AG10803 (cell line): ENCODE measurements at regions not wholly inside any gene's neighbourhood (a gene's known extent, or its start where the extent isn't known, plus 50 kb on each side); places are given as distances from the start of the nearest gene placed in this dataset.
"Not testable (repeated sequence)": the region's sequence is repeated elsewhere in the genome, so short reads cannot be mapped to it uniquely, and the experiment has no call there.

Experiments used
- DNase-seq: peaks from one replicate; pipeline ENCODE4 v3.0.0; 2010; ENCODE audit warnings: low read depth
- H3K4me3 ChIP-seq: 2 replicates; pipeline ENCODE4 v1.5.1; 2011; ENCODE audit warnings: mild to moderate bottlenecking, low read length, control low read depth
- CTCF ChIP-seq: conservative IDR thresholded peaks from 2 replicates; pipeline ENCODE4 v1.5.1; 2011; ENCODE audit warnings: mild to moderate bottlenecking, low read length, control low read depth, inconsistent platforms

DNA sequence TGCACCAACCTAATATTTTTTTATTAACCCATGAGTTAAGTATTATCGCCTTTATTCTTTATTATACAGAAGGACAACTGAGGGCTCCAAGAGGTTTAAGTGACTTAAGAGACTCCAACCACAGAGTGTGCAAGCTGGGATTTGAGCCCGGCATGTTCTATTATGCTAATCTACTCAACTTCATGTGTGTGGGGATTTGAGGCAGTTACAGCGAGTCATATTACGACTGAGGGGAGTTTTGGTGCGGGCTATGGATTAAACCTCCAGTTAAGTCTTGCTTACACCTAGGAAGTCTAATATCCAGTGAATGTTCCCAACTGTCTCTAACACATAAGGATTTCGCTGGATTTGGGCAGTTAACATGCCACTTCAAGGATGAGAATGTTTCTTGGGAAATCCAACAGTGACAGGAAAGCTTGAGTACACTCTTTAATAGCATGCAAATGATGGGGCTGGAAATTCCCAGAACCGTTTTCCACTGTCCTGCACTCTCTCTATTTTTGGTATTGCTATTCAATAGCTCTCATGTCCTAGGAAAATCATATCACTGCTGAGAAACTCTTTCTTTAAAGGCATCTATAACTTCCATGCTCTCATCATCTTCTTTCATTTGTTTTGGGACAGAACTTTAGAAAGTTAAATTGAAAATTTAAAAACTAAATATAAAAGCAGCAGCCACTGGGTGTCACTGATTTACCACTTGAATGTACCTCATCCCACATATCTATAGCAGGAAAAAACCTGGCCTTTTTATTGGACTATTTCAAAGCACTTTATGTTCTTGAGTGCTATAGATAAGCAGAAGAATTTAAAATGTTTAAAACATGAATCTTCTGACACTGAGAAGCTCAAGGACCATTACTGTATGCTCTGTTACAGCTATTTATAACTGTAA, 165.1 kb upstream of the TTC29 start:
- peak; percentile 34; the same call in 1 of the 2 replicates for TF ChIP-seq CTCF
- peak; percentile 18 for DNase-seq

GRCh38 chr4:147112196-147112595, 166.5 kb upstream of the TTC29 start:
- not testable (repeated sequence) for DNase-seq

More for the DNA sequence above, 165.1 kb upstream of the TTC29 start:
- H3K4me3 ChIP-seq, result no peak overlapping the region

DNA sequence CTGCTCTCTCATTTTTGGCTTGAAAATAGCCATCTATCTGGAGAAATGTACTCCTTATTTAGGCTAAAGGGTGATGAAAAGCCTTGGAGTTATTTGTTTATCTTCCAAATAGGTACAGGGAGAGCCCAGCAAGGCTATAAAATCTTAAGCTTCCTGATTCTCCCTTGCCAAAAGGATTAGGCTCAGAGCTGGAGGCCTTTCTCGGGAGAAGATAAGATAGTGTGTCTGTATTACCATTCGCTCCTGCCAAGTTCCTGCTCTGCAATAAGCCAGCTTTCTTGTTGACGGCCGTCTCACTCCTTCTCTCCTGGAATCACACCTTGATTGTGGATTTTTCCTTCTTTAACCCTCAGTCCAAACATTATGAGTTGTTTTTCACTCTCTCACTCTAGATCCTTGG, 171.8 kb upstream of the TTC29 start:
- no peak overlapping the region for H3K4me3 ChIP-seq
- DNase-seq, result no peak
- TF ChIP-seq CTCF, result no peak

More at GRCh38 chr4:147112196-147112595, 166.5 kb upstream of the TTC29 start:
- H3K4me3 ChIP-seq, result not testable (repeated sequence)

DNA sequence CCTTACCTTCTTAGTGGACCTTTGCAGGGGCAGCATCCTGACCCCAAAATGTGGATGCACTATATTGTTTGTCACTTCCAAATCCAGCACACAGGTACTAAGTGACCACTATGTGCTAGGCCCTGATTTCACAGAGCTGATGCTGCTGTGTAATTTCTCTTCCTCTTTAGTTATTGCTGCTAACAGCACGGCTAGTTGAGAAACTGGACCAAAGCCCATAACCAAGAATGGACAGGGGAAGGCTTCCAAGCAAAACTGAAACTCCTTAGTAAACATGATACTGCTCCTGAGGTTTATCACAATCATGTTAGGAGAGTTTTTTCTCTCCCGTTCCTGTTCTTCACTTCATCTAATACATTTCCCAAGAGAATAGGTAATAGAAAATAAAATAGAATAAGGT, 172.9 kb upstream of the TTC29 start:
- peak; percentile 62 for DNase-seq
- TF ChIP-seq CTCF, result no peak
- no peak overlapping the region for H3K4me3 ChIP-seq

GRCh38 chr4:147122685-147123084, 177.0 kb upstream of the TTC29 start:
- H3K4me3 ChIP-seq, result no peak overlapping the region
- no peak for TF ChIP-seq CTCF
- no peak for DNase-seq

DNA sequence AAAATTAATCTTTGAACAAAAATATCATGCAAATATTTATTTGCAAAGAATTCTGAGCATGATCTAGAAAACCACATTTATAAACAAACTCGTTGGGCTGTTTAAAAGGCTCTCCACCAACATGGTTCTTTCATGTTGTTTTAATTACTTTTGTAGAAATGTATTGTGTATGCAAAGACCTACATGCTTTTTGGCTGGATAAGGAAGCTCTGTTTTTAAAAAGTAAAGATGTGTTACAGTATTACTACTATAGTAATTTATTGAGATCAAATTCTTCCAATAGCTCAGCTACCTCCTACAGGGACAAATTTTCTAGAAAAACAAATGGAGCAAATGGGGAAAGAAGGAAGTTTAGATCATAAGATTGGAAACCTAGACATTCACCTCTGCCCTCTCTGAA, 177.5 kb upstream of the TTC29 start:
- no peak overlapping the region for H3K4me3 ChIP-seq
- no peak for TF ChIP-seq CTCF
- DNase-seq, result peak; percentile 26

DNA sequence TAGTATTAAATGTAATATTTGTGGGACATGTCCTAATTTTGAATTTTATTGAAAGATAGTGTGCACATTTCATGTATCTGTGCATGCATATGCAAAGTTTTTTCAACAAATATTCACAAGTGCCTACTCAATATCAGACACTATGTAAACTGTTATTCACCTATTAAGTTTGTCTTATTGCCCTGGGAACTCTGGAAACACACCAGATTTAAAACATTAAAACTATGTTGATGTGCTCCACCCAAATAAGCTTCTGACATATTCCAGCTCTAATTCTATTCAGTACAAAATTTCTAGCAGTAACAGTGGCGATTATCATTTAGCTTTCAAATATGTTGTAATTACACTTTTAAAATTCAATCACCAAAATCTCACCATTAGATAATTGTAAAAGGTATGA, 183.1 kb upstream of the TTC29 start:
- H3K4me3 ChIP-seq, result no peak overlapping the region
- no peak for DNase-seq
- no peak for TF ChIP-seq CTCF
